ENCODE measurements at regions not wholly inside any gene's neighbourhood (a gene's known extent, or its start where the extent isn't known, plus 50 kb on each side); places are given as distances from the start of the nearest gene placed in this dataset.

DNA sequence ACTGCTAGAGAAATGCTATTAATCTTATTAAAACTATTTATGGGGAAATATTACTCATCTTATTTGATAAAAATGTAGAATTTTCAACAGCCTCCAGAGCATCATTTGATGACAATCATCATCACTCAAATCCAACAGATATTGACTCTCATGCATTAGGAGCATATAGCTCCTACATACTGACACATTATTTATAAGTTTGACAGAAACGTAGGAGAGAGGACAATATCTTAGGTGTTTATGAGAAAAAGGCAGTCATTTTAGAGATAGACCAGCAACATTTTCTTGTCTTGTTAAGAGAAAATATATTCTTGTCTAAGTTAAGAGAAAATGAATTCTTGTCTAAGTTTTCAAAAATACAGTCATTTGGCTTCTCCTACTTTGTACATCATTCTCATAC is 2550.2 kb downstream of the PCDH7 start:
- TF ChIP-seq, protein P1, sequence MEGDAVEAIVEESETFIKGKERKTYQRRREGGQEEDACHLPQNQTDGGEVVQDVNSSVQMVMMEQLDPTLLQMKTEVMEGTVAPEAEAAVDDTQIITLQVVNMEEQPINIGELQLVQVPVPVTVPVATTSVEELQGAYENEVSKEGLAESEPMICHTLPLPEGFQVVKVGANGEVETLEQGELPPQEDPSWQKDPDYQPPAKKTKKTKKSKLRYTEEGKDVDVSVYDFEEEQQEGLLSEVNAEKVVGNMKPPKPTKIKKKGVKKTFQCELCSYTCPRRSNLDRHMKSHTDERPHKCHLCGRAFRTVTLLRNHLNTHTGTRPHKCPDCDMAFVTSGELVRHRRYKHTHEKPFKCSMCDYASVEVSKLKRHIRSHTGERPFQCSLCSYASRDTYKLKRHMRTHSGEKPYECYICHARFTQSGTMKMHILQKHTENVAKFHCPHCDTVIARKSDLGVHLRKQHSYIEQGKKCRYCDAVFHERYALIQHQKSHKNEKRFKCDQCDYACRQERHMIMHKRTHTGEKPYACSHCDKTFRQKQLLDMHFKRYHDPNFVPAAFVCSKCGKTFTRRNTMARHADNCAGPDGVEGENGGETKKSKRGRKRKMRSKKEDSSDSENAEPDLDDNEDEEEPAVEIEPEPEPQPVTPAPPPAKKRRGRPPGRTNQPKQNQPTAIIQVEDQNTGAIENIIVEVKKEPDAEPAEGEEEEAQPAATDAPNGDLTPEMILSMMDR (IDR thresholded peaks at IDR 0.05): no peak
- no peak for TF ChIP-seq POLR2AphosphoS5 (IDR thresholded peaks at IDR 0.05)
